ENCODE measurements at regions not wholly inside any gene's neighbourhood (a gene's known extent, or its start where the extent isn't known, plus 50 kb on each side); places are given as distances from the start of the nearest gene placed in this dataset.

- intact Hi-C loops (cut with DNase I), result no loop called here
- TF ChIP-seq CTCF (IDR thresholded peaks at IDR 0.05) (no peak), POLR2A (IDR thresholded peaks at IDR 0.05) (no peak)
- Histone ChIP-seq H3K9me3 (no peaks in the 10 kb centered on the region), H3K4me1 (no peaks in the 10 kb centered on the region), H3K36me3 (no peaks in the 10 kb centered on the region), H3K27me3 (no peaks in the 10 kb centered on the region), H3K4me3 (no peak overlapping the region), H3K27ac (no peak overlapping the region)
- no peak for DNase-seq
- ATAC-seq, result no peak
Measured at GRCh38 chr5:106312360-106312759, 1358.4 kb downstream of the EFNA5 start.

GRCh38 chr5:106311230-106311915 is 1359.4 kb downstream of the EFNA5 start:
- Histone ChIP-seq H3K36me3 (no peaks in the 10 kb centered on the region), H3K27me3 (no peaks in the 10 kb centered on the region), H3K9me3 (no peaks in the 10 kb centered on the region), H3K4me1 (no peaks in the 10 kb centered on the region), H3K4me3 (no peak overlapping the region), H3K27ac (no peak overlapping the region)
- no peak for DNase-seq
- no peak for ATAC-seq
- intact Hi-C loops (cut with DNase I), result no loop called here
- WGBS (ENCODE audit: insufficient coverage, low coverage, low lambda C conversion rate, missing lambda C conversion rate), result 54% methylated on average over 2 of the region's 2 CpGs
- no peak for TF ChIP-seq CTCF (IDR thresholded peaks at IDR 0.05)
- TF ChIP-seq POLR2A (IDR thresholded peaks at IDR 0.05), result no peak

GRCh38 chr5:106307265-106307664 is 1363.5 kb downstream of the EFNA5 start:
- no peaks in the 10 kb centered on the region for H3K36me3 ChIP-seq
- no peak overlapping the region for H3K4me3 ChIP-seq
- H3K27me3 ChIP-seq, result no peaks in the 10 kb centered on the region
- ATAC-seq (no peak), DNase-seq (no peak)
- WGBS (ENCODE audit: insufficient coverage, low coverage, low lambda C conversion rate, missing lambda C conversion rate), result 30% methylated on average over 5 of the region's 5 CpGs
- H3K27ac ChIP-seq, result no peak overlapping the region
- TF ChIP-seq CTCF (IDR thresholded peaks at IDR 0.05) (no peak), POLR2A (IDR thresholded peaks at IDR 0.05) (no peak)
- H3K9me3 ChIP-seq, result no peaks in the 10 kb centered on the region
- intact Hi-C loops (cut with DNase I), result no loop called here
- no peaks in the 10 kb centered on the region for H3K4me1 ChIP-seq

GRCh38 chr5:106306313-106307028 is 1364.3 kb downstream of the EFNA5 start:
- intact Hi-C loops (cut with DNase I), result no loop called here
- Histone ChIP-seq H3K27me3 (no peaks in the 10 kb centered on the region), H3K9me3 (no peaks in the 10 kb centered on the region), H3K4me3 (no peak overlapping the region), H3K4me1 (no peaks in the 10 kb centered on the region), H3K36me3 (no peaks in the 10 kb centered on the region), H3K27ac (no peak overlapping the region)
- TF ChIP-seq POLR2A (IDR thresholded peaks at IDR 0.05) (no peak), CTCF (IDR thresholded peaks at IDR 0.05) (no peak)
- no peak for ATAC-seq
- no peak for DNase-seq
- WGBS (ENCODE audit: insufficient coverage, low coverage, low lambda C conversion rate, missing lambda C conversion rate), result 67% methylated on average over 4 of the region's 4 CpGs

Data from right lobe of liver (tissue), 6 donors.